ENCODE measurements at regions not wholly inside any gene's neighbourhood (a gene's known extent, or its start where the extent isn't known, plus 50 kb on each side); places are given as distances from the start of the nearest gene placed in this dataset.

GRCh38 chr10:110357252-110357780, 52.6 kb upstream of the SMNDC1 start:
- TF ChIP-seq CTCF (IDR thresholded peaks at IDR 0.05), result no peak
- no peak for TF ChIP-seq EZH2 (IDR thresholded peaks at IDR 0.05; ENCODE audit: borderline replicate concordance, insufficient read depth, low read depth, low read length, poor library complexity, severe bottlenecking)

Measured in B cell (primary cell).